ENCODE measurements at regions not wholly inside any gene's neighbourhood (a gene's known extent, or its start where the extent isn't known, plus 50 kb on each side); places are given as distances from the start of the nearest gene placed in this dataset.

- TF ChIP-seq CTCF (IDR thresholded peaks at IDR 0.05) (no peak), EP300 (IDR thresholded peaks at IDR 0.05) (no peak)
These were observed 50.4 kb upstream of the CD82 start for GRCh38 chr11:44515048-44515447.

All from suprapubic skin (tissue), 3 donors.